ENCODE measurements at regions not wholly inside any gene's neighbourhood (a gene's known extent, or its start where the extent isn't known, plus 50 kb on each side); places are given as distances from the start of the nearest gene placed in this dataset.
"Not testable (repeated sequence)": the region's sequence is repeated elsewhere in the genome, so short reads cannot be mapped to it uniquely, and the experiment has no call there.

DNA sequence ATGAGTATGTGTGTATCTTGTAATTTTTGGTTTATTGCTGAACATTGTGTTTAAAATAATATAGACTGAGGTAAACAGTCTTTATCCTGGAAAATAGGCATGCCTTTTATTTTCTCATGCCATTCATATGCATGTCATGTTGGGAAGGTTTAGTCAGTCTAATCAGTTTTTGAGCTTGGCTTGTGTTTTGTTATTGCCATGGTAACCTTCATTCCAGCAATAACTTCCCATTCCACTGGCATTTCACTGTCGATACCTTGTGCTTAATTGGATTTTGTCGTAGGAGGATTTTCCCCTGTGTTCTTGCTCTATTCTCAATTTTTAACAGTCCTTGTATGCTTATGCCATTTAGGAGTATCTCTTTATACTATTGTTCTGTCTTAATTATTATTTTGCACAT lies 563.6 kb downstream of the TTLL7 start:
- TF ChIP-seq, protein P1, sequence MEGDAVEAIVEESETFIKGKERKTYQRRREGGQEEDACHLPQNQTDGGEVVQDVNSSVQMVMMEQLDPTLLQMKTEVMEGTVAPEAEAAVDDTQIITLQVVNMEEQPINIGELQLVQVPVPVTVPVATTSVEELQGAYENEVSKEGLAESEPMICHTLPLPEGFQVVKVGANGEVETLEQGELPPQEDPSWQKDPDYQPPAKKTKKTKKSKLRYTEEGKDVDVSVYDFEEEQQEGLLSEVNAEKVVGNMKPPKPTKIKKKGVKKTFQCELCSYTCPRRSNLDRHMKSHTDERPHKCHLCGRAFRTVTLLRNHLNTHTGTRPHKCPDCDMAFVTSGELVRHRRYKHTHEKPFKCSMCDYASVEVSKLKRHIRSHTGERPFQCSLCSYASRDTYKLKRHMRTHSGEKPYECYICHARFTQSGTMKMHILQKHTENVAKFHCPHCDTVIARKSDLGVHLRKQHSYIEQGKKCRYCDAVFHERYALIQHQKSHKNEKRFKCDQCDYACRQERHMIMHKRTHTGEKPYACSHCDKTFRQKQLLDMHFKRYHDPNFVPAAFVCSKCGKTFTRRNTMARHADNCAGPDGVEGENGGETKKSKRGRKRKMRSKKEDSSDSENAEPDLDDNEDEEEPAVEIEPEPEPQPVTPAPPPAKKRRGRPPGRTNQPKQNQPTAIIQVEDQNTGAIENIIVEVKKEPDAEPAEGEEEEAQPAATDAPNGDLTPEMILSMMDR (conservative IDR thresholded peaks at IDR 0.05), result not testable (repeated sequence)
- not testable (repeated sequence) for TF ChIP-seq ZFX (IDR thresholded peaks at IDR 0.05)

Data from C4-2B (cell line).